Mucosa of descending colon (tissue), 3 donors: ENCODE measurements at regions not wholly inside any gene's neighbourhood (a gene's known extent, or its start where the extent isn't known, plus 50 kb on each side); places are given as distances from the start of the nearest gene placed in this dataset.

Experiments
- ATAC-seq: fragments of 200-7000 bp; cut with Tn5 transposase; one replicate; pipeline ENCODE4 v1.9.1; 2020; ENCODE audit warnings: mild to moderate bottlenecking, moderate library complexity
- DNase-seq, 3 donors: peaks; one replicate each; pipeline ENCODE4 v3.0.0-alpha.2; 2020
- H3K36me3 ChIP-seq: fragments of 200-600 bp; one replicate; pipeline ENCODE4 v1.8.0; 2021; ENCODE audit warnings: low read depth, mild to moderate bottlenecking
- H3K4me1 ChIP-seq: fragments of 200-600 bp; one replicate; pipeline ENCODE4 v1.8.0; 2021; ENCODE audit warnings: low read depth, mild to moderate bottlenecking
- H3K4me3 ChIP-seq: fragments of 200-600 bp; one replicate; pipeline ENCODE4 v1.8.0; 2021; ENCODE audit warnings: mild to moderate bottlenecking
- H3K9me3 ChIP-seq: fragments of 200-600 bp; one replicate; pipeline ENCODE4 v1.8.0; 2021; ENCODE audit warnings: mild to moderate bottlenecking
- intact Hi-C, 2 donors: fragments of 100-400 bp; cut with DNase I in 1 of 2; cut with micrococcal nuclease in 1 of 2; formaldehyde crosslinking; loops; one replicate each; pipeline versions ENCODE4 v1.11.0 to v1.11.1; 2022; cut with DNase I, micrococcal nuclease
- TF ChIP-seq, protein P1 (sequence below): fragments of 200-600 bp; IDR thresholded peaks from one replicate; pipeline ENCODE4 v1.8.0; 2022; ENCODE audit warnings: antibody characterized with exemption, mild to moderate bottlenecking
- donor health status: DM: no; HTN: no; CAD: no; lungs with moderate emphysema.
- donor health status: DM: no; HTN: no; CAD: no.
- donor health status: DM: no; HTN: yes; CAD: no.

GRCh38 chr7:33781167-33781566 lies 124.2 kb upstream of the BMPER start:
- no peak for ATAC-seq
- no peak overlapping the region for H3K4me3 ChIP-seq

GRCh38 chr7:33781796-33782195 lies 123.5 kb upstream of the BMPER start:
- Histone ChIP-seq H3K4me1 (no peaks in the 10 kb centered on the region), H3K9me3 (no peaks in the 10 kb centered on the region), H3K4me3 (no peak overlapping the region), H3K36me3 (no peaks in the 10 kb centered on the region)
- DNase-seq (no peak), ATAC-seq (no peak)
- TF ChIP-seq, protein P1, sequence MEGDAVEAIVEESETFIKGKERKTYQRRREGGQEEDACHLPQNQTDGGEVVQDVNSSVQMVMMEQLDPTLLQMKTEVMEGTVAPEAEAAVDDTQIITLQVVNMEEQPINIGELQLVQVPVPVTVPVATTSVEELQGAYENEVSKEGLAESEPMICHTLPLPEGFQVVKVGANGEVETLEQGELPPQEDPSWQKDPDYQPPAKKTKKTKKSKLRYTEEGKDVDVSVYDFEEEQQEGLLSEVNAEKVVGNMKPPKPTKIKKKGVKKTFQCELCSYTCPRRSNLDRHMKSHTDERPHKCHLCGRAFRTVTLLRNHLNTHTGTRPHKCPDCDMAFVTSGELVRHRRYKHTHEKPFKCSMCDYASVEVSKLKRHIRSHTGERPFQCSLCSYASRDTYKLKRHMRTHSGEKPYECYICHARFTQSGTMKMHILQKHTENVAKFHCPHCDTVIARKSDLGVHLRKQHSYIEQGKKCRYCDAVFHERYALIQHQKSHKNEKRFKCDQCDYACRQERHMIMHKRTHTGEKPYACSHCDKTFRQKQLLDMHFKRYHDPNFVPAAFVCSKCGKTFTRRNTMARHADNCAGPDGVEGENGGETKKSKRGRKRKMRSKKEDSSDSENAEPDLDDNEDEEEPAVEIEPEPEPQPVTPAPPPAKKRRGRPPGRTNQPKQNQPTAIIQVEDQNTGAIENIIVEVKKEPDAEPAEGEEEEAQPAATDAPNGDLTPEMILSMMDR = no peak
- intact Hi-C loops = no loop called here

More at GRCh38 chr7:33781167-33781566, 124.2 kb upstream of the BMPER start:
- TF ChIP-seq, protein P1 = no peak
- Histone ChIP-seq H3K36me3 (no peaks in the 10 kb centered on the region), H3K4me1 (no peaks in the 10 kb centered on the region), H3K9me3 (no peaks in the 10 kb centered on the region)
- intact Hi-C loops = no loop called here
- no peak for DNase-seq

DNA sequence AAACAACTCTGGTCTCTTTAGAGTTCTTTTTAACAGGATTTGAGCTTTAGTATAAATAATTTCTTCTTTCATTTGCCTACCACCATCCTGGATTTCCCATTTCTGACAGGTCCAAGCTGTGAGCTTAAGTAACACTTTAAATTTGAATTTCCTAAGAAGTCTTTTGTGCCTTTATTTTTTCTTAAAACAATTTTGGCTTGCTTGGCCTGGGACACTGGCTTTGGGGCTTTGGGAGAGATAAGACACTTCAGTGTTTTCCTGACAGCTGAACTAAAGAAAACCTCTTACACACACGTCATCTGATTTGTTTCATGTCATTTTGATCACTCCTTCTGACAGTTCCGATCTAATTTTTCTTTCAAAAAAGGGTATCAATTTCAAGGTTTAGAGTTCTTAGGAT lies 121.3 kb upstream of the BMPER start:
- H3K4me3 ChIP-seq = no peak overlapping the region
- no peaks in the 10 kb centered on the region for H3K9me3 ChIP-seq
- ATAC-seq = no peak
- H3K36me3 ChIP-seq = no peaks in the 10 kb centered on the region
- DNase-seq = no peak
- H3K4me1 ChIP-seq = no peaks in the 10 kb centered on the region
- intact Hi-C loops = no loop called here
- TF ChIP-seq, protein P1 = no peak

DNA sequence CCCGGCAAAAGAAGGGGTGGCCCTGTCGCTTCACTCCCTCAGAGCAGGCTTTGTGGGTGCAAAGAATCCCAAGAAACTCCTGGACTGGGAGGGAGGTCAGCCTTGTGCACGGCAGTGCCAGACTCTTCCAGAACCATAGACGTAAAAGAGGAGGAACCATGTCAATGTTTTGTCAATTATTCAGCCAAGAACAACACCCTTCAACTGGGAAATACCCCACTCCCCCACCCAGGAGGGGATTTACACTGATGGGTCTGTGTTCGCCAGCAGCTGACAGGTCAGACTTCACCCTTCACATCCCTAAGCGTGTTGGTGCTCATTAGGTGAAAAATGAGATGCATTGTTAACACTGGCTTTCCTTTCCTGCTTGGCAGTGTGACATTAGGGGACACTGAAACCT lies 116.8 kb upstream of the BMPER start:
- H3K9me3 ChIP-seq = no peaks in the 10 kb centered on the region

DNA sequence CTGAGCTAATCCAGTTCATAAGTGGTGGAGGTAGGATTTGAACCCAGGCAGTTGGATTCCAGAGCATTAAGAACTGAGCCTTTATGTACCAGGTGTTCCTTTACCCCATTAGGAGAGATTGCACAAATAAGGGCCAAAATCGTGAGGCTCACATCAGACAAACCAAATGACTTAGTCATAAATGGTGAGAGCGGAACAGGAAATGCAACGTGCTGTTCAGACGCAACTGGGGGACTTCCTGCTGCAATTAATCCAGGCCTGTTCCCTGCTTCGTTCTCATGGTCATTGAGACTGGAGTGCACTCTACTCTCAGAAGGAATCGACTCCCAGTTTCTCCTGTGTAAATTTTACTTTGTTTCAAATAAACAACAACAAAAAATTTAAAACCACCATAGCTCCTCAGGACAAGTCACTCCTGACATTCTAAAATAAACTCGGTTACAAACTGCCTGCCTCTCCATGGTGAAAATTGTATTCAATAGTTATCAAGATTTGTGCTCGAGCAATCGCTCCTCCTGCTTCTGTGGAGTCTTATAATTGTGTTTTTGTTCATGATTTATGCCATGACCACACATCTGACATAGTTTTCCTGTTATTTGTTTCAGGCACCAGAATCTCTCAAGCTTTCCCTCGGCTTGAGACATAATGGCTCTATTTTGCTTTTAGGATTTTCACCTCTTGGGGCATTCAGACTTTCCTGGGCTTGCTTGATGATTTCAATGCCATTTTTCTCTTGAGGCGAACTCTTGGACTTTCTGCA lies 115.3 kb upstream of the BMPER start:
- no peak overlapping the region for H3K4me3 ChIP-seq
- no peaks in the 10 kb centered on the region for H3K4me1 ChIP-seq
- intact Hi-C loops = no loop called here
- ATAC-seq = no peak
- DNase-seq = no peak
- TF ChIP-seq, protein P1 = no peak
- H3K9me3 ChIP-seq = no peaks in the 10 kb centered on the region
- no peaks in the 10 kb centered on the region for H3K36me3 ChIP-seq

More for the DNA sequence above, 116.8 kb upstream of the BMPER start:
- ATAC-seq = no peak
- Histone ChIP-seq H3K4me1 (no peaks in the 10 kb centered on the region), H3K4me3 (no peak overlapping the region), H3K36me3 (no peaks in the 10 kb centered on the region)
- intact Hi-C loops = no loop called here
- no peak for DNase-seq
- TF ChIP-seq, protein P1 = no peak
